HEK293 (cell line): ENCODE measurements at regions not wholly inside any gene's neighbourhood (a gene's known extent, or its start where the extent isn't known, plus 50 kb on each side); places are given as distances from the start of the nearest gene placed in this dataset.

ENCODE experiments used
- CTCF ChIA-PET: fragments of 350-600 bp; formaldehyde crosslinking; extraction: SDS; loops from one replicate; lab custom pipeline; 2021; ENCODE audit warnings: antibody characterized with exemption; lab: Yijun Ruan, JAX
- POLR2A ChIA-PET: fragments of 300-600 bp; formaldehyde crosslinking; extraction: SDS; loops from one replicate; lab custom pipeline; 2020; ENCODE audit warnings: antibody characterized with exemption, inconsistent platforms; lab: Yijun Ruan, JAX
- H3K27ac ChIP-seq: fragments of 200-500 bp; sonication (Bioruptor generic); 2 replicates; pipeline ENCODE4 v1.5.1; 2014; ENCODE audit warnings: low read depth, low read length, control low read depth, inconsistent platforms; ENCODE audit errors: extremely low read depth
- H3K36me3 ChIP-seq, 2 experiments: fragments of 200-500 bp in 1 of 2; sonication (Bioruptor generic) in 1 of 2; 1 replicate in 1 of 2; 2 replicates in 1 of 2; pipeline ENCODE4 v1.5.1; 2014 to 2017; ENCODE audit warnings: inconsistent platforms in 2 of 2, low read length in 2 of 2; ENCODE audit not compliant: control insufficient read depth in 2 of 2, insufficient read depth in 1 of 2
- H3K4me1 ChIP-seq: fragments of 200-500 bp; sonication (Bioruptor generic); 2 replicates; pipeline ENCODE4 v1.5.1; 2014; ENCODE audit warnings: mild to moderate bottlenecking, low read length, inconsistent platforms; ENCODE audit not compliant: control insufficient read depth, insufficient read depth
- H3K4me3 ChIP-seq: 2 replicates; pipeline ENCODE4 v1.5.1; 2011; ENCODE audit warnings: low read depth, mild to moderate bottlenecking, control low read depth, low read length, moderate library complexity
- H3K9me3 ChIP-seq: fragments of 200-500 bp; sonication (Bioruptor generic); 2 replicates; pipeline ENCODE4 v1.5.1; 2014; ENCODE audit warnings: low read depth, low read length, inconsistent platforms; ENCODE audit not compliant: control insufficient read depth, insufficient read depth
- BCL11B ChIP-seq: fragments of 450-650 bp; formaldehyde crosslinking; IDR thresholded peaks from 2 replicates; pipeline ENCODE4 v1.5.1; 2016; ENCODE audit warnings: low read depth, missing biosample characterization, missing genetic modification characterization
- GLI2 ChIP-seq: fragments of 450-650 bp; formaldehyde crosslinking; IDR thresholded peaks from 2 replicates; pipeline ENCODE4; 2017; ENCODE audit warnings: missing biosample characterization, missing genetic modification characterization, low read depth, borderline replicate concordance
- KLF10 ChIP-seq: fragments of 450-650 bp; IDR thresholded peaks from 2 replicates; pipeline ENCODE4 v1.5.1; 2018; ENCODE audit warnings: missing biosample characterization, mild to moderate bottlenecking, missing genetic modification characterization
- KLF16 ChIP-seq: fragments of 450-650 bp; formaldehyde crosslinking; IDR thresholded peaks from 2 replicates; pipeline ENCODE4 v1.5.1; 2017; ENCODE audit warnings: missing biosample characterization, missing genetic modification characterization
- MYNN ChIP-seq: fragments of 450-650 bp; formaldehyde crosslinking; IDR thresholded peaks from 2 replicates; pipeline ENCODE4 v1.5.1; 2016; ENCODE audit warnings: missing biosample characterization, missing genetic modification characterization, borderline replicate concordance
- OVOL3 ChIP-seq: fragments of 450-650 bp; formaldehyde crosslinking; IDR thresholded peaks from 2 replicates; pipeline ENCODE4 v1.5.1; 2016; ENCODE audit warnings: missing biosample characterization, missing genetic modification characterization
- SALL2 ChIP-seq: fragments of 450-650 bp; formaldehyde crosslinking; IDR thresholded peaks from 2 replicates; pipeline ENCODE4 v1.5.0; 2017; ENCODE audit warnings: missing biosample characterization, mild to moderate bottlenecking, missing genetic modification characterization, borderline replicate concordance
- SP3 ChIP-seq: fragments of 450-650 bp; formaldehyde crosslinking; IDR thresholded peaks from 2 replicates; pipeline ENCODE4 v1.5.1; 2016; ENCODE audit warnings: missing biosample characterization, missing genetic modification characterization
- ZNF112 ChIP-seq: fragments of 450-650 bp; formaldehyde crosslinking; IDR thresholded peaks from 2 replicates; pipeline ENCODE4 v1.5.0; 2017; ENCODE audit warnings: missing biosample characterization, missing genetic modification characterization
- ZNF404 ChIP-seq: fragments of 450-650 bp; formaldehyde crosslinking; IDR thresholded peaks from 2 replicates; pipeline ENCODE4 v1.5.1; 2017; ENCODE audit warnings: missing biosample characterization, missing genetic modification characterization
- ZNF585B ChIP-seq: fragments of 450-650 bp; formaldehyde crosslinking; IDR thresholded peaks from 2 replicates; pipeline ENCODE4 v1.5.1; 2016; ENCODE audit warnings: missing biosample characterization, missing genetic modification characterization
- ZNF610 ChIP-seq: fragments of 450-650 bp; formaldehyde crosslinking; IDR thresholded peaks from 2 replicates; pipeline ENCODE4 v1.5.1; 2016; ENCODE audit warnings: missing biosample characterization, missing genetic modification characterization, borderline replicate concordance
- ZNF660 ChIP-seq: fragments of 450-650 bp; IDR thresholded peaks from 2 replicates; pipeline ENCODE4 v1.5.1; 2018; ENCODE audit warnings: missing biosample characterization, mild to moderate bottlenecking, missing genetic modification characterization
- ZNF747 ChIP-seq: fragments of 450-650 bp; formaldehyde crosslinking; IDR thresholded peaks from 2 replicates; pipeline ENCODE4 v1.5.1; 2016; ENCODE audit warnings: missing biosample characterization, missing genetic modification characterization
- TF ChIP-seq, protein P1 (sequence below): fragments of 450-650 bp; IDR thresholded peaks from 2 replicates; pipeline ENCODE4 v1.5.1; 2018; ENCODE audit warnings: missing biosample characterization, missing genetic modification characterization
- TF ChIP-seq, protein P2 (sequence below): fragments of 450-650 bp; formaldehyde crosslinking; IDR thresholded peaks from 2 replicates; pipeline ENCODE4 v1.5.1; 2016; ENCODE audit warnings: missing biosample characterization, missing genetic modification characterization
- TF ChIP-seq, protein P3 (sequence below): fragments of 450-650 bp; formaldehyde crosslinking; optimal IDR thresholded peaks from 2 replicates; pipeline ENCODE3; 2016; ENCODE audit warnings: missing biosample characterization, mild to moderate bottlenecking, missing genetic modification characterization
- TF ChIP-seq, protein P4 (sequence below): fragments of 450-650 bp; formaldehyde crosslinking; IDR thresholded peaks from 2 replicates; pipeline ENCODE4 v1.5.1; 2016; ENCODE audit warnings: missing biosample characterization, missing genetic modification characterization
- TF ChIP-seq, protein P5 (sequence below): IDR thresholded peaks from 2 replicates; pipeline ENCODE4 v1.6.1; 2011; ENCODE audit warnings: mild to moderate bottlenecking, low read depth, low read length, borderline replicate concordance

DNA sequence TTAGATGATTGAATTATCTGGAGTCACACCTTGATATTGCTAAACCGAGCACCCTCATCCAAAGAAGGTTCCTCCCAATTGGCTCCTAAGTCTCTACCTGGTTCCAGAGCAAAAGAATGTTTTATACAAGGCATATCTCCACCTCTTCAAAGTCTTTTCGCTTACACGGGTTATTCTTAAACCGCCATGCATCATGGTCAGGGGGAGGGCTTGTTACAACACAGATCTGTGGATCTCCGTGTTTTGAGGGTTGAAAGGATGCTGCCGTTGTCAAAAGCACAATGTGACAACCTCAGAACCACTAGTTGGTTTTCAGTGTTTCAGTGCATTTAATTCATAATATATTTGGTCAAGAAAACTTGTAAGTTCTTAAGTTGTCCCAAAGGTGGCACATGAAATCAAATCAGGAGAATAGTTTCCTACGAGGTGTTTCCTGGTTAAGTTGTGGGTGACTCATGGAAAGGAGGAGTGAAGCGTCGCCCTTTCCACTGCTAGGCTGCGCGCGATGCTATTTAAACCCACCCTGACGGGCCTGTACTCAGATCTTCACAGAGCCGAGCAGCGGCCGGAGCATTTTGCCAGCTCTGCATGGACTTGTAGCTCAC lies 1531.6 kb upstream of the TPTE start (continued):
- TF ChIP-seq, protein P1, sequence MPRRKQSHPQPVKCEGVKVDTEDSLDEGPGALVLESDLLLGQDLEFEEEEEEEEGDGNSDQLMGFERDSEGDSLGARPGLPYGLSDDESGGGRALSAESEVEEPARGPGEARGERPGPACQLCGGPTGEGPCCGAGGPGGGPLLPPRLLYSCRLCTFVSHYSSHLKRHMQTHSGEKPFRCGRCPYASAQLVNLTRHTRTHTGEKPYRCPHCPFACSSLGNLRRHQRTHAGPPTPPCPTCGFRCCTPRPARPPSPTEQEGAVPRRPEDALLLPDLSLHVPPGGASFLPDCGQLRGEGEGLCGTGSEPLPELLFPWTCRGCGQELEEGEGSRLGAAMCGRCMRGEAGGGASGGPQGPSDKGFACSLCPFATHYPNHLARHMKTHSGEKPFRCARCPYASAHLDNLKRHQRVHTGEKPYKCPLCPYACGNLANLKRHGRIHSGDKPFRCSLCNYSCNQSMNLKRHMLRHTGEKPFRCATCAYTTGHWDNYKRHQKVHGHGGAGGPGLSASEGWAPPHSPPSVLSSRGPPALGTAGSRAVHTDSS (tag by site-specific recombination) = no peak
- no peak for TF ChIP-seq ZNF747

DNA sequence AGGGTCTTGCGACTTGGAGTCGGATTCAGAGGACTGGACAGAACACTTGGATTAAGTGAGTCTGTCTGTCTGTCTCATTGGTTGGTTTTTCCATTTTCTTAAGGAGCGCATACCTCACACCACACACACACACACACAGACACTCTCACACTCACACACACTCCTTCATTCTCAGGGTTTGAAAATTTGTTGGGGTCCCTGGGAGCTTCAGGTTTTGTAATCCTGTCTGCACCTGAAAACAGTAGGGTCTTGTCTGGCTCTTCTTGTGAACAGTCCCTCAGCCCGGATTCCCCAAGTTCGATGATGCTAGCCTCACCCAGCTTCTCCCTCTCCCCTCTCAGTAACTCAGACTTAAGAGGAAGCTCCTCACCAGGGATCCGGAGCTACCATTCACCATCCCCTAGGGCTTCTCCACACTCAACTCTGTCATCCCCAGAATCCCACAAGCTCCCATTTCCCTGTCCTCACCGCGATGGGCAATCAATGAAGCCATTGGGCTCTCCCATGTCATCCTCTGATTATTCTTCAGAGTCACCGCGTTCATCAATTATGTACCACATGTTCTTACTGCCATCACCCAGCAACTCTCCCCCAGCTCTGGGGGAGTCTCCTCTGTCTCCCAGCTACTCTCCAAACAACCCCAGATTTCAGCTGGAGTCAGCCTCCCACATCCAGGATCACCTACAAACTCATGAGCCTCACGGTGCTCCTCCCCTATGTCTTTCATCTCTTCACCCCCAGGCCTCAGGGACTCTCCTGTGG lies 1530.9 kb upstream of the TPTE start:
- Histone ChIP-seq H3K27ac (no peak overlapping the region), H3K4me1 (no peaks in the 10 kb centered on the region), H3K36me3 (no peaks in the 10 kb centered on the region), H3K4me3 (no peak overlapping the region), H3K9me3 (no peaks in the 10 kb centered on the region)
- CTCF ChIA-PET = interaction anchor here (0.6 kb wide), 1 partner anchor 13 kb away, joined by 3 read pairs; no protein-coding TSS in a partner anchor
- TF ChIP-seq KLF16 (tag by site-specific recombination) = no peak
- TF ChIP-seq, protein P2, sequence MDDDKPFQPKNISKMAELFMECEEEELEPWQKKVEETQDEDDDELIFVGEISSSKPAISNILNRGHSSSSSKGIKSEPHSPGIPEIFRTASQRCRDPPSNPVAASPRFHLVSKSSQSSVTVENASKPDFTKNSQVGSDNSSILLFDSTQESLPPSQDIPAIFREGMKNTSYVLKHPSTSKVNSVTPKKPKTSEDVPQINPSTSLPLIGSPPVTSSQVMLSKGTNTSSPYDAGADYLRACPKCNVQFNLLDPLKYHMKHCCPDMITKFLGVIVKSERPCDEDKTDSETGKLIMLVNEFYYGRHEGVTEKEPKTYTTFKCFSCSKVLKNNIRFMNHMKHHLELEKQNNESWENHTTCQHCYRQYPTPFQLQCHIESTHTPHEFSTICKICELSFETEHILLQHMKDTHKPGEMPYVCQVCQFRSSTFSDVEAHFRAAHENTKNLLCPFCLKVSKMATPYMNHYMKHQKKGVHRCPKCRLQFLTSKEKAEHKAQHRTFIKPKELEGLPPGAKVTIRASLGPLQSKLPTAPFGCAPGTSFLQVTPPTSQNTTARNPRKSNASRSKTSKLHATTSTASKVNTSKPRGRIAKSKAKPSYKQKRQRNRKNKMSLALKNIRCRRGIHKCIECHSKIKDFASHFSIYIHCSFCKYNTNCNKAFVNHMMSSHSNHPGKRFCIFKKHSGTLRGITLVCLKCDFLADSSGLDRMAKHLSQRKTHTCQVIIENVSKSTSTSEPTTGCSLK (tag by site-specific recombination) = no peak
- no peak for TF ChIP-seq ZNF610 (tag by site-specific recombination)
- POLR2A ChIA-PET = no interaction called here

DNA sequence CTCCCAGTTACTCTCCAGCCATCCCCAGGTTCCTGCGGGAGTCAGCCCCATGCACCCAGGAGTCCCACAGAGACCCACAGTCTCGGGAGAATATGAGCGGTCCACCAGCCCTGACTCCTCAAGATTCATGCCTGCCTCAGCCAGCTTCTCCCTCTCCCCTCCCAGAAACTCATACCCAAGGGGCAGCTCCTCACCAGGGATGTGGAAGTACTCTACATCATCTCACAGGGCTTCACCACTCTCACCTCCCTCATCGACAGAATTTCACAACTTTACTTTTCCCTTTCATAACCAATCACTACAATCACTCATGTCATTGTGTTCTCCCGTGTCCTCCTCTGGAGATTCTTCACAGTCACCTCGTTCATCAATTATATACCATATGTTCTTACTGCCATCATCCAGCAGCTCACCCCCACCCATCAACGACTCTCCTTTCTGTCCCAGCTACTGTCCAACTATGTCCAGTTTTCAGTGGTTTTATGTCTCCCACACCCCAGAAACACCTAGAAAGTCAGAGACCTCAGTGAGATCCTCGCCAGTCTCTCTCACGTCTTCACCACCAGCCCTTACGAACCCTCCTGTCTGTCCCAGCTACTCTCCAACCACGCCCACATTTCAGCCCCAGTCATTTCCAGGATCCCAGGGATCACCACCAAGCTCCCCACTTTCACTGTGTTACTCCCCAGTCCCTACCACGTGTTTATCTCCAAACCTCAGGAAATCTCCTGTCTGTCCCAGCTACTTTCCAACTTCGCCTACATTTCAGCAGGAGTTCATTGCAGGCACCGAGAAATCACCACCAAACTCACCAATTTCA lies 1530.1 kb upstream of the TPTE start:
- Histone ChIP-seq H3K4me3 (no peak overlapping the region), H3K9me3 (no peaks in the 10 kb centered on the region), H3K36me3 (no peaks in the 10 kb centered on the region), H3K27ac (no peak overlapping the region), H3K4me1 (no peaks in the 10 kb centered on the region)
- CTCF ChIA-PET = no interaction called here
- TF ChIP-seq ZNF585B (tag by site-specific recombination) (no peak), GLI2 (tag by site-specific recombination) (no peak), BCL11B (tag by site-specific recombination) (no peak), ZNF112 (tag by site-specific recombination) (no peak), OVOL3 (no peak), SP3 (tag by site-specific recombination) (no peak), SALL2 (no peak), ZNF404 (tag by site-specific recombination) (no peak), KLF10 (tag by site-specific recombination) (no peak), MYNN (tag by site-specific recombination) (no peak), ZNF660 (tag by site-specific recombination) (no peak)
- TF ChIP-seq, protein P3, sequence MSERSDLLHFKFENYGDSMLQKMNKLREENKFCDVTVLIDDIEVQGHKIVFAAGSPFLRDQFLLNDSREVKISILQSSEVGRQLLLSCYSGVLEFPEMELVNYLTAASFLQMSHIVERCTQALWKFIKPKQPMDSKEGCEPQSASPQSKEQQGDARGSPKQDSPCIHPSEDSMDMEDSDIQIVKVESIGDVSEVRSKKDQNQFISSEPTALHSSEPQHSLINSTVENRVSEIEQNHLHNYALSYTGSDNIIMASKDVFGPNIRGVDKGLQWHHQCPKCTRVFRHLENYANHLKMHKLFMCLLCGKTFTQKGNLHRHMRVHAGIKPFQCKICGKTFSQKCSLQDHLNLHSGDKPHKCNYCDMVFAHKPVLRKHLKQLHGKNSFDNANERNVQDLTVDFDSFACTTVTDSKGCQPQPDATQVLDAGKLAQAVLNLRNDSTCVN (tag by site-specific recombination) = no peak
- TF ChIP-seq, protein P4, sequence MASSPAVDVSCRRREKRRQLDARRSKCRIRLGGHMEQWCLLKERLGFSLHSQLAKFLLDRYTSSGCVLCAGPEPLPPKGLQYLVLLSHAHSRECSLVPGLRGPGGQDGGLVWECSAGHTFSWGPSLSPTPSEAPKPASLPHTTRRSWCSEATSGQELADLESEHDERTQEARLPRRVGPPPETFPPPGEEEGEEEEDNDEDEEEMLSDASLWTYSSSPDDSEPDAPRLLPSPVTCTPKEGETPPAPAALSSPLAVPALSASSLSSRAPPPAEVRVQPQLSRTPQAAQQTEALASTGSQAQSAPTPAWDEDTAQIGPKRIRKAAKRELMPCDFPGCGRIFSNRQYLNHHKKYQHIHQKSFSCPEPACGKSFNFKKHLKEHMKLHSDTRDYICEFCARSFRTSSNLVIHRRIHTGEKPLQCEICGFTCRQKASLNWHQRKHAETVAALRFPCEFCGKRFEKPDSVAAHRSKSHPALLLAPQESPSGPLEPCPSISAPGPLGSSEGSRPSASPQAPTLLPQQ = no peak
- TF ChIP-seq, protein P5, sequence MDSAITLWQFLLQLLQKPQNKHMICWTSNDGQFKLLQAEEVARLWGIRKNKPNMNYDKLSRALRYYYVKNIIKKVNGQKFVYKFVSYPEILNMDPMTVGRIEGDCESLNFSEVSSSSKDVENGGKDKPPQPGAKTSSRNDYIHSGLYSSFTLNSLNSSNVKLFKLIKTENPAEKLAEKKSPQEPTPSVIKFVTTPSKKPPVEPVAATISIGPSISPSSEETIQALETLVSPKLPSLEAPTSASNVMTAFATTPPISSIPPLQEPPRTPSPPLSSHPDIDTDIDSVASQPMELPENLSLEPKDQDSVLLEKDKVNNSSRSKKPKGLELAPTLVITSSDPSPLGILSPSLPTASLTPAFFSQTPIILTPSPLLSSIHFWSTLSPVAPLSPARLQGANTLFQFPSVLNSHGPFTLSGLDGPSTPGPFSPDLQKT = no peak
- POLR2A ChIA-PET = no interaction called here
